SK-N-SH treated with all-trans-retinoic acid at 6 μM for 48 hours (cell line): ENCODE measurements at regions not wholly inside any gene's neighbourhood (a gene's known extent, or its start where the extent isn't known, plus 50 kb on each side); places are given as distances from the start of the nearest gene placed in this dataset.

Experiments
- ATAC-seq: fragments of 200-7000 bp; cut with Tn5 transposase; 3 replicates; pipeline ENCODE4 v1.9.1; 2020; ENCODE audit warnings: mild to moderate bottlenecking, moderate library complexity
- ARNTL ChIP-seq: fragments of 450-650 bp; formaldehyde crosslinking; IDR thresholded peaks from 2 replicates; pipeline ENCODE4 v1.5.0; 2020; ENCODE audit warnings: low read depth, mild to moderate bottlenecking, moderate library complexity, borderline replicate concordance
- BACH2 ChIP-seq: fragments of 250-450 bp; sonication (Bioruptor Pico); IDR thresholded peaks from 2 replicates; pipeline ENCODE4 v1.9.0; 2021; ENCODE audit warnings: mild to moderate bottlenecking, borderline replicate concordance
- CREB5 ChIP-seq: fragments of 250-450 bp; sonication (Bioruptor Pico); IDR thresholded peaks from 2 replicates; pipeline ENCODE4 v1.5.1; 2020; ENCODE audit warnings: low read depth, mild to moderate bottlenecking, moderate library complexity
- CSDC2 ChIP-seq: fragments of 250-450 bp; sonication (Bioruptor Pico); IDR thresholded peaks from 2 replicates; pipeline ENCODE4 v1.5.0; 2020; ENCODE audit warnings: mild to moderate bottlenecking, moderate library complexity
- CSRNP3 ChIP-seq: fragments of 250-450 bp; sonication (Bioruptor Pico); IDR thresholded peaks from 2 replicates; pipeline ENCODE4 v1.5.1; 2021; ENCODE audit warnings: mild to moderate bottlenecking, moderate library complexity
- ISL1 ChIP-seq: fragments of 250-450 bp; sonication (Bioruptor Pico); IDR thresholded peaks from 2 replicates; pipeline ENCODE4 v2.1.2; 2022; ENCODE audit warnings: mild to moderate bottlenecking, moderate library complexity
- OSR1 ChIP-seq: fragments of 250-450 bp; sonication (Bioruptor Pico); IDR thresholded peaks from 2 replicates; pipeline ENCODE4 v1.8.0; 2022; ENCODE audit warnings: moderate library complexity, mild to moderate bottlenecking, inconsistent platforms
- PATZ1 ChIP-seq: fragments of 250-450 bp; sonication (Bioruptor Pico); IDR thresholded peaks from 2 replicates; pipeline ENCODE4 v1.8.0; 2020; ENCODE audit warnings: mild to moderate bottlenecking, moderate library complexity, borderline replicate concordance
- PPARA ChIP-seq: fragments of 250-450 bp; sonication (Bioruptor Pico); IDR thresholded peaks from 2 replicates; pipeline ENCODE4 v1.5.0; 2020; ENCODE audit warnings: mild to moderate bottlenecking, borderline replicate concordance
- RARB ChIP-seq: fragments of 250-450 bp; sonication (Bioruptor Pico); IDR thresholded peaks from 2 replicates; pipeline ENCODE4 v1.8.0; 2021; ENCODE audit warnings: mild to moderate bottlenecking, moderate library complexity
- SNAI2 ChIP-seq: fragments of 250-450 bp; sonication (Bioruptor Pico); IDR thresholded peaks from 2 replicates; pipeline ENCODE4 v1.5.0; 2020; ENCODE audit warnings: mild to moderate bottlenecking, moderate library complexity
- TCF4 ChIP-seq: fragments of 250-450 bp; sonication (Bioruptor Pico); IDR thresholded peaks from 2 replicates; pipeline ENCODE4 v1.8.0; 2021; ENCODE audit warnings: mild to moderate bottlenecking, moderate library complexity, borderline replicate concordance
- TOX ChIP-seq: fragments of 250-450 bp; sonication (Bioruptor Pico); IDR thresholded peaks from 2 replicates; pipeline ENCODE4 v1.8.0; 2021; ENCODE audit warnings: mild to moderate bottlenecking, moderate library complexity, borderline replicate concordance
- ZC3H10 ChIP-seq: fragments of 250-450 bp; sonication (Bioruptor Pico); IDR thresholded peaks from 2 replicates; pipeline ENCODE4 v1.5.1; 2021; ENCODE audit warnings: mild to moderate bottlenecking, moderate library complexity
- ZFP3 ChIP-seq: fragments of 250-450 bp; sonication (Bioruptor Pico); IDR thresholded peaks from 2 replicates; pipeline ENCODE4 v1.5.0; 2020; ENCODE audit warnings: mild to moderate bottlenecking, moderate library complexity
- ZFP30 ChIP-seq: fragments of 450-650 bp; formaldehyde crosslinking; IDR thresholded peaks from 2 replicates; pipeline ENCODE4 v1.5.0; 2022; ENCODE audit warnings: mild to moderate bottlenecking, moderate library complexity
- ZNF565 ChIP-seq: fragments of 450-650 bp; formaldehyde crosslinking; conservative IDR thresholded peaks from 2 replicates; pipeline ENCODE4 v1.5.0; 2020; ENCODE audit warnings: low read depth, mild to moderate bottlenecking, moderate library complexity
- ZNF70 ChIP-seq: fragments of 450-650 bp; formaldehyde crosslinking; IDR thresholded peaks from 2 replicates; pipeline ENCODE4 v1.5.0; 2020; ENCODE audit warnings: mild to moderate bottlenecking, moderate library complexity
- ZNF8 ChIP-seq: fragments of 450-650 bp; formaldehyde crosslinking; IDR thresholded peaks from 2 replicates; pipeline ENCODE4 v1.5.0; 2020; ENCODE audit warnings: mild to moderate bottlenecking, moderate library complexity
- TF ChIP-seq, protein P1 (sequence below): fragments of 250-450 bp; sonication (Bioruptor Pico); IDR thresholded peaks from 2 replicates; pipeline ENCODE4 v1.8.0; 2021; ENCODE audit warnings: low read depth, mild to moderate bottlenecking, moderate library complexity, borderline replicate concordance
- TF ChIP-seq, protein P2 (sequence below): fragments of 250-450 bp; sonication (Bioruptor Pico); IDR thresholded peaks from 2 replicates; pipeline ENCODE4 v1.5.0; 2020; ENCODE audit warnings: mild to moderate bottlenecking, moderate library complexity

- TF ChIP-seq TOX (CRISPR knock-in tag): no peak
- TF ChIP-seq, protein P1, sequence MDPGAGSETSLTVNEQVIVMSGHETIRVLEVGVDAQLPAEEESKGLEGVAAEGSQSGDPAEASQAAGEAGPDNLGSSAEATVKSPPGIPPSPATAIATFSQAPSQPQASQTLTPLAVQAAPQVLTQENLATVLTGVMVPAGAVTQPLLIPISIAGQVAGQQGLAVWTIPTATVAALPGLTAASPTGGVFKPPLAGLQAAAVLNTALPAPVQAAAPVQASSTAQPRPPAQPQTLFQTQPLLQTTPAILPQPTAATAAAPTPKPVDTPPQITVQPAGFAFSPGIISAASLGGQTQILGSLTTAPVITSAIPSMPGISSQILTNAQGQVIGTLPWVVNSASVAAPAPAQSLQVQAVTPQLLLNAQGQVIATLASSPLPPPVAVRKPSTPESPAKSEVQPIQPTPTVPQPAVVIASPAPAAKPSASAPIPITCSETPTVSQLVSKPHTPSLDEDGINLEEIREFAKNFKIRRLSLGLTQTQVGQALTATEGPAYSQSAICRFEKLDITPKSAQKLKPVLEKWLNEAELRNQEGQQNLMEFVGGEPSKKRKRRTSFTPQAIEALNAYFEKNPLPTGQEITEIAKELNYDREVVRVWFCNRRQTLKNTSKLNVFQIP (CRISPR knock-in tag): no peak
- no peak for TF ChIP-seq ZFP3 (CRISPR knock-in tag)
- no peak for TF ChIP-seq BACH2 (CRISPR knock-in tag)
- no peak for TF ChIP-seq CSRNP3 (CRISPR knock-in tag)
- TF ChIP-seq PATZ1 (CRISPR knock-in tag): no peak
- no peak for TF ChIP-seq ARNTL (CRISPR knock-in tag)
- TF ChIP-seq CREB5 (CRISPR knock-in tag): no peak
- TF ChIP-seq, protein P2, sequence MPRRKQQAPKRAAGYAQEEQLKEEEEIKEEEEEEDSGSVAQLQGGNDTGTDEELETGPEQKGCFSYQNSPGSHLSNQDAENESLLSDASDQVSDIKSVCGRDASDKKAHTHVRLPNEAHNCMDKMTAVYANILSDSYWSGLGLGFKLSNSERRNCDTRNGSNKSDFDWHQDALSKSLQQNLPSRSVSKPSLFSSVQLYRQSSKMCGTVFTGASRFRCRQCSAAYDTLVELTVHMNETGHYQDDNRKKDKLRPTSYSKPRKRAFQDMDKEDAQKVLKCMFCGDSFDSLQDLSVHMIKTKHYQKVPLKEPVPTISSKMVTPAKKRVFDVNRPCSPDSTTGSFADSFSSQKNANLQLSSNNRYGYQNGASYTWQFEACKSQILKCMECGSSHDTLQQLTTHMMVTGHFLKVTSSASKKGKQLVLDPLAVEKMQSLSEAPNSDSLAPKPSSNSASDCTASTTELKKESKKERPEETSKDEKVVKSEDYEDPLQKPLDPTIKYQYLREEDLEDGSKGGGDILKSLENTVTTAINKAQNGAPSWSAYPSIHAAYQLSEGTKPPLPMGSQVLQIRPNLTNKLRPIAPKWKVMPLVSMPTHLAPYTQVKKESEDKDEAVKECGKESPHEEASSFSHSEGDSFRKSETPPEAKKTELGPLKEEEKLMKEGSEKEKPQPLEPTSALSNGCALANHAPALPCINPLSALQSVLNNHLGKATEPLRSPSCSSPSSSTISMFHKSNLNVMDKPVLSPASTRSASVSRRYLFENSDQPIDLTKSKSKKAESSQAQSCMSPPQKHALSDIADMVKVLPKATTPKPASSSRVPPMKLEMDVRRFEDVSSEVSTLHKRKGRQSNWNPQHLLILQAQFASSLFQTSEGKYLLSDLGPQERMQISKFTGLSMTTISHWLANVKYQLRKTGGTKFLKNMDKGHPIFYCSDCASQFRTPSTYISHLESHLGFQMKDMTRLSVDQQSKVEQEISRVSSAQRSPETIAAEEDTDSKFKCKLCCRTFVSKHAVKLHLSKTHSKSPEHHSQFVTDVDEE: no peak
- TF ChIP-seq ZC3H10 (CRISPR knock-in tag): no peak
- no peak for TF ChIP-seq ISL1 (CRISPR knock-in tag)
- TF ChIP-seq ZNF565 (CRISPR knock-in tag): no peak
- TF ChIP-seq ZNF8 (CRISPR knock-in tag): no peak
- TF ChIP-seq TCF4 (CRISPR knock-in tag): no peak
- no peak for TF ChIP-seq SNAI2 (CRISPR knock-in tag)
- TF ChIP-seq CSDC2 (CRISPR knock-in tag): no peak
- no peak for TF ChIP-seq OSR1 (CRISPR knock-in tag)
- TF ChIP-seq RARB (CRISPR knock-in tag): no peak
- no peak for TF ChIP-seq PPARA
- TF ChIP-seq ZFP30 (CRISPR knock-in tag): no peak
- ATAC-seq: peak; percentile 49; the same call in 1 of the 3 replicates
These were observed 582.1 kb upstream of the TENM3 start for GRCh38 chr4:181661090-181661489.

GRCh38 chr4:181661923-181662322, 581.3 kb upstream of the TENM3 start:
- ATAC-seq: peak; percentile 22; the same call in 1 of the 3 replicates
- TF ChIP-seq ZFP3 (CRISPR knock-in tag): no peak
- TF ChIP-seq CSRNP3 (CRISPR knock-in tag): no peak
- TF ChIP-seq ZFP30 (CRISPR knock-in tag): no peak
- no peak for TF ChIP-seq ZNF70 (CRISPR knock-in tag)
- no peak for TF ChIP-seq CSDC2 (CRISPR knock-in tag)
- TF ChIP-seq RARB (CRISPR knock-in tag): no peak
- TF ChIP-seq OSR1 (CRISPR knock-in tag): no peak
